GM19035 (cell line): ENCODE measurements at regions not wholly inside any gene's neighbourhood (a gene's known extent, or its start where the extent isn't known, plus 50 kb on each side); places are given as distances from the start of the nearest gene placed in this dataset.

Experiments used
- ATAC-seq: cut with Tn5 transposase; IDR thresholded peaks from one replicate; pipeline ENCODE4 v1.9.1; 2021; ENCODE audit not compliant: unreplicated experiment

- ATAC-seq: no peak
These were observed 72.6 kb downstream of the TENT5C start for GRCh38 chr1:117678246-117678977.

GRCh38 chr1:117679299-117679698 is 73.5 kb downstream of the TENT5C start:
- no peak for ATAC-seq

GRCh38 chr1:117679868-117680267 is 74.0 kb downstream of the TENT5C start:
- no peak for ATAC-seq

GRCh38 chr1:117680316-117681002 is 74.6 kb downstream of the TENT5C start:
- ATAC-seq: no peak

GRCh38 chr1:117681093-117681900 is 75.4 kb downstream of the TENT5C start:
- no peak for ATAC-seq

- ATAC-seq: no peak
These were observed 76.0 kb downstream of the TENT5C start for GRCh38 chr1:117681901-117682250.

- ATAC-seq: no peak
These were observed 76.5 kb downstream of the TENT5C start for GRCh38 chr1:117682372-117682771.

GRCh38 chr1:117683571-117684285 is 77.9 kb downstream of the TENT5C start:
- no peak for ATAC-seq

GRCh38 chr1:117685936-117686806 is 80.3 kb downstream of the TENT5C start:
- no peak for ATAC-seq

GRCh38 chr1:117686907-117687306 is 81.1 kb downstream of the TENT5C start:
- ATAC-seq: no peak

GRCh38 chr1:117689997-117690625 is 84.3 kb downstream of the TENT5C start:
- no peak for ATAC-seq

GRCh38 chr1:117691942-117692341 is 86.1 kb downstream of the TENT5C start:
- ATAC-seq: no peak

GRCh38 chr1:117694543-117694942 is 88.7 kb downstream of the TENT5C start:
- ATAC-seq: no peak

GRCh38 chr1:117695796-117696490 is 90.1 kb downstream of the TENT5C start:
- no peak for ATAC-seq

- ATAC-seq: no peak
These were observed 90.7 kb downstream of the TENT5C start for GRCh38 chr1:117696561-117696960.

GRCh38 chr1:117697220-117697781 is 91.5 kb downstream of the TENT5C start:
- ATAC-seq: no peak

- no peak for ATAC-seq
These were observed 92.7 kb downstream of the TENT5C start for GRCh38 chr1:117698398-117699160.

- ATAC-seq: no peak
These were observed 94.1 kb downstream of the TENT5C start for GRCh38 chr1:117699953-117700352.
